ENCODE measurements at regions not wholly inside any gene's neighbourhood (a gene's known extent, or its start where the extent isn't known, plus 50 kb on each side); places are given as distances from the start of the nearest gene placed in this dataset.

- no peak for TF ChIP-seq MAX (IDR thresholded peaks at IDR 0.05; ENCODE audit: low read depth, low read length)
- TF ChIP-seq CTCF (IDR thresholded peaks at IDR 0.05; ENCODE audit: low read depth, low read length) = no peak
- TF ChIP-seq POLR2A (IDR thresholded peaks at IDR 0.05; ENCODE audit: extremely low read depth, insufficient read length) = no peak
- no peak for TF ChIP-seq MYC (IDR thresholded peaks at IDR 0.05; ENCODE audit: low read depth, low read length)
Measured at GRCh38 chr13:106384516-106384915, 150.9 kb downstream of the EFNB2 start.

Measured in NB4 (cell line).